CD4-positive, alpha-beta T cell treated with Interleukin-1 beta for 1 hour (primary cell): ENCODE measurements at regions not wholly inside any gene's neighbourhood (a gene's known extent, or its start where the extent isn't known, plus 50 kb on each side); places are given as distances from the start of the nearest gene placed in this dataset.
"Not testable (repeated sequence)": the region's sequence is repeated elsewhere in the genome, so short reads cannot be mapped to it uniquely, and the experiment has no call there.

Experiments
- DNase-seq, 2 donors: peaks; one replicate each; pipeline ENCODE4 v3.0.0-alpha.2; 2020 to 2022

DNA sequence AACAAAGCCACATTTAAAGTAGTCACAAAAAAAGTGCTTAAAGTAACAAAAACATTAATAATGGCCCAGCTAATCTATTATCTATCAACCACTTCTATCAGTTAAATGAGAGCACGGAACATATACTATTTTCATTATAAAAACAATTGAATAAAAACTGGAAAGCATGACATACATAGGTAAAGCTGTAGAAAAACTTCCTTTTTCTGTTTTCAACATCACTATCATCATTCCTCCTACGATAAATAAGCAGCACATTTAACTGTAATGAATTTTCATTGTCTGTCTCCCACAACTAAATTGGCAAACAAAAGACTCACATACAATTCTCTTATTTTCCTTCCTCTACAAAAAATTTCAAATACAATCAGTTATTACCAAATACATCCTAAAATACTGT is 96.4 kb upstream of the DPH5 start:
- no peak for DNase-seq

DNA sequence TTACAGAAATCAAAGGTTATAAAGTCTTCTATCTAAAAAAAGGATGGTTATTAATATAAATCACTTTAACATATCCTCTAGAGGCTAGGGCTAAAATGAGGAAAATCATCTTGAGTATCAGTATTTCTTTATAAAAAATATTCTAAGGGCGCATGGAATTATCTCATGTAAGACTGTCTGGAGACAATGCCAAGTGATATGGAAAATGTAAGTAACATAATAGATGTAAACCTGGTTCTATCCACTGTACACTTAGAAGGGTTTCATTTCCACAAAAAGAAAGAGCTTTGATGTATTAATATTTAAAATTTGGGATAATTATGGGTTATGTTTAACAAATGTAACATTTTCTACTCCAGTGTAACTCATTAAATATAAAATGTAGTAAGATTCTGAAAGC is 95.9 kb upstream of the DPH5 start:
- DNase-seq, result no peak

DNA sequence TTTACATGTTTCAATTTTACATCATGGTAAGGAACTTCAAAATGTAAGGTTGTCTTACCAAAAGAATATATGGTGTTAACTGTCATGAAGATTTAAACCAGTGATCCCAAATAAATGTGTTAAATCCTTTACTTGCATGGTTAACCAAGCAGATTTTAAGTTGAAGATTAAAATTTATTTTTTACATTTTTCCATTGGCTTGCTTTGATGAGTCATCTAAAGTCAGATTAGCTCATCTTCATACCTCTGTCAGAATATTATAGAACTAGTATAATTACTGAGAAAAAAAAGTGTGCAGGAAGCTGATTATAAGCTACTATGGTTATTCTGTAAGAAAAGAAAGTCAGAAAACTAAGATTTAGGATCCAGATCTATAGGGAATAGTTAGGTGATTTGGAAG is 95.3 kb upstream of the DPH5 start:
- no peak for DNase-seq

DNA sequence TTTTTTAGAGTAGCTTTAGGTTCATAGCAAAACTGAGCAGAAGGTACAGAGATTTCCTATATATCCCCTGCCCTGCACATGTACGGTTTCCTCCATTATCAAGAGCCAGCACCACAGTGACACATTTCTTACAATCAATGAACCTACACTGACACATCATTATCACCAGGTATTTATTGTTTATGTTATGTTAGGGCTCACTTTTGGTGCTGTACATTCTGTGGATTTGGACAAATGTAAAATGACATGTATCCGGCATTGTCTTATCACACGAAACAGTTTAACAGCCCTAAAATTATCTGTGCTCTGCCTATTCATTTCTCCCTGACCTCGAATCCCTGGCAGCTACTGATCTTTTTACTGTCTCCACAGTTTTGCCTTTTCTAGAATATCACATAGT is 93.7 kb upstream of the DPH5 start:
- no peak for DNase-seq

DNA sequence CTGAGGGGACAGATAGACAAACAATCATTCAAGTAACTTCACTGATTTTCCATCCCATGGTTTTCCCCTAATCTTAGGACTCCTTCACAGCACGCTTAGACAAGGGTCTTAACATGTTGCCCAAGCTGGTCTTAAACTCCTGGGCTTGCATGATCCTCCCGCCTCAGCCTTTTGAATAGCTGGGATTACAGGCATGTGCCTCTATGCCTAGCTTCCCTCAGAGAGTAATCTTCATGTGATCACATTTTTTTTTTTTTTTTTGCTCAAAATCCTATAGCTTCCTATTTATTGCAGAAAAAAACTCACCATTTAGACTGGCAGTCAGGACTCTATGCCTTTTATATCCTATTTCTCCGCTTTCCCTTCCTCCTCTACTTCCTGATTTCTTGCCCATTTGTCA is 90.4 kb upstream of the DPH5 start:
- DNase-seq, result no peak

DNA sequence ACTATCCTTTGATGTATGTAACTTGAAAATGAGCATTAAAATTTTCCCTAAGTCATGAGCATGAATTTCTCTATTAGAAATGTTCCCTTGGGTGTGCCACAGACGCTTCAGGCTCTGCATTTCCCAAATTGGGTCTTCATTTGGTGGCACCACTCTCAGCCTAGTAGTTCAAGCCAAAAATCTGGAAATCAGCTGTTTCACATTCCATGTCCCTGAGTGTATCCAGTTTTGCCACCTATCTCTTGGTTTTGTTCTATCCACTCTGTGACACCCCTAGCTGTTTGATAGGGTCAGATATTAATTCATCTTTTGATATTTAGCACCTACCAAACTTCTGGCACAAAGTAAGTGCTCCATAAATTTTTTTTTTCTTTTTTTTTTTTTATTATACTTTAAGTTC is 89.5 kb upstream of the DPH5 start:
- no peak for DNase-seq

DNA sequence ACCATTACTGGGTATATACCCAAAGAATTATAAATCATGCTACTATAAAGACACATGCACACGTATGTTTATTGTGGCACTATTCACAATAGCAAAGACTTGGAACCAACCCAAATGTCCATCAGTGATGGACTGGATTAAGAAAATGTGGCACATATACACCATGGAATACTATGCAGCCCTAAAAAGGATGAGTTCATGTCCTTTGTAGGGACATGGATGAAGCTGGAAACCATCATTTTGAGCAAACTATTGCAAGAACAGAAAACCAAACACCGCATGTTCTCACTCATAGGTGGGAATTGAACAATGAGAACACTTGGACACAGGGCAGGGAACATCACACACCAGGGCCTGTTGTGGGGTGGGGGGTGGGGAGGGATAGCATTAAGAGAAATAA is 88.5 kb upstream of the DPH5 start:
- not testable (repeated sequence) for DNase-seq

DNA sequence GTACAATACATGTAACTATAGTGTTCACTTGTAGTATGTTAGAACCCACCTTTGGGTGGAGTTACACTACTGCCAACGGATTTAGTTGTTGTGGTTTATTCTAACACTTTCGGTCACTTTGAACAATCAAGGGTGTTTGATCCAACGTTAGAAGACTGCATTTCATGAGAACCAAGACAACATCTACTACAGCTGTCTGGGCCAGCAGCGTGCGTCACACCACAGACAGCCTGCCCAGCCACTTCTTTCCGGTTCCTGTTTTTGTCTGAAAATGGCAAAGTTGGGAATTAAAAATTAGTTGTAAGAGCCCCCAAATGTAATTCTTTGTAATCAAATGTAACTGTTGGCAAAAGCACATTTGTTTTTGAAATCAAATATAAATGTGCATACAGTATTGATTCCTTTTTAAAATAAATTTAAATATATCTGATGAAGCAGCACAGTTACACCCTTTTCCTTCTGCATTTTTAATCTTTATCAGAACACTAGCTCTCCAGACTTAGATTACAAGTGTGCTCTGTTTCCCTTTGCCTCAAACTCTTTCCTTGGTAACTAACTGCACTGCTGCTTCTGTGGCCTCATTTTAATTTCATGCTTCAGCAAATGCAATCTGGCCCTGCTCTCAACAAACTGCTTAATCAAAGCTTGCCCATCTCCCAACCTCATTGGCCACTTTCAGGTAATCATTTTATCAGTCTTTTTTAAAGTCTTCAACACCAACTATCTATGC is 86.6 kb upstream of the DPH5 start:
- peak; percentile 87 to 92 for DNase-seq

DNA sequence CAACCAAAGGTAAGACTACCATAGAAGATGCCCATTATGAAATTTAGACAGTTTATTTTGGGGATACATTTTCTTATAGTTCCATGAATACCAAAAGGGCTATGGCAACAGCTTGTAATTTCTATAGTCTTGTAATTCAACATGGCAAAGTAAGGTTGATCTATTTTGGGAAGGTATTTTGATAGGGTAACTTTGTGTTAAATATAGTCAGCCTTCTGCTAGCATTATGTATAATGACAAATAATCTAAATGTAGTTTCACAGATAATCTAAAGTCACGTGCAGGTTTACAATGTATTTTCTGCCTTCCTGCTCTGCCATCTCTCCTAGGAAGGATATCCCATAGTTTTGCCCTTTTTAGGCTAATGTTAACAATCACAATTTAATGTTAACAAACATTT is 85.9 kb upstream of the DPH5 start:
- DNase-seq, result no peak

DNA sequence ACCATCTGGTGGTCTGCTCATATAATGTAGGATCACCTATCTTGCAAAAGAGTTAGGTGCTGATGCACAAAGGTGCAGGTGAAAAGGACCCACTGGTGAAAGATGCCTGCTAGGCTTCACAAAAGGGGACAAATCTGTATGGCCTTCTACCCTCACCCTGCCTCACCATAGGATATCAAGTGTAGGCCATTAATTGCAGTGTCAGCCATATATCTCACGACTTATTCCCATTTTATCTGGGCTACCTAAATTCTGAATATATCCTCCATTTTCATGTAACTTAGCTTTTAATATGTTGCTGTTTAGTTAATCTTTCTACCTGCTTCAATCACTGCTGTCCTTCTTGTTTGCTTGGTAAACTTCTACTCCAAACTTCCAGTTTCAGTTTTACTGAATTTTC is 84.2 kb upstream of the DPH5 start:
- no peak for DNase-seq

DNA sequence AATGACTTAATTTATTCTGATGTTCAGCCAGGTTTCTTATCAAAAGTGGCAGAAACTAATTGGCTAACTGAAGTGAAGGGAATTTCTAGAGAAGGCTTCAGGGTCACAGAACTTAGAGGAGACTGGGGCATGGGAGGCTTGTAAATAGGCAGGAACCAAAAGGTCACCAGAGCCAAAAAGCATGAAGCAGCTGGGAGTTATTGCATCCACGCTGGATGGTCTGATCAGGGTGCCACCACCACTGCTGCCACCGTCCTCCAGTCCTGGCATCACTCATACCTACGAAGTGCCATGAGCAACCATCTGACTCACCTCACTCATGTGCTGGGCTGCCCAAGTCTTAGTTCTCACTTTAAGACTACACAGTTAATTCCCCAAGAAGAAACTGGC is 82.5 kb upstream of the DPH5 start:
- DNase-seq, result no peak

DNA sequence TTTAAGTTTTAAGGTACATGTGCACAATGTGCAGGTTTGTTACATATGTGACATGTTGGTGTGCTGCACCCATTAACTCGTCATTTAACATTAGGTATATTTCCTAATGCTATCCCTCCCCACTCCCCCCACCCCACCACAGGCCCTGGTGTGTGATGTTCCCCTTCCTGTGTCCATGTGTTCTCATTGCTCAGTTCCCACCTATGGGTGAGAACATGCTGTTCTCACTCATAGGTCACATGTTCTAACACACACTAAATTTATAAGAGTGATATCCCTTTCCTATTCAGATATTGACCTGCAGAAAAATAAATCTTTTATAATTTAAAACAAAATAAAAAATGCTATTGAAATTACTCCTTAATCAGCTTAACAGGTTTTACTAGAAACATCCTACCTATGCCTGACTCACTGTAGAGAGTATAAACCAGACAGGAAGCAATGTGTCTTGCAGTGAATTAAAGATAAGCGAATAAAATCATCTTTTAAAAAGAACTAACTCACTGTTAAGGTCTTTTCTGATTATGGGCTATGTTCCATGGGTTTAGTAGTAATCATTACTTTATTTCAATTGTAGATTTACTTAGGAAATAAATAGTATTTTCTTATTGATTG is 82.0 kb upstream of the DPH5 start:
- DNase-seq, result no peak

DNA sequence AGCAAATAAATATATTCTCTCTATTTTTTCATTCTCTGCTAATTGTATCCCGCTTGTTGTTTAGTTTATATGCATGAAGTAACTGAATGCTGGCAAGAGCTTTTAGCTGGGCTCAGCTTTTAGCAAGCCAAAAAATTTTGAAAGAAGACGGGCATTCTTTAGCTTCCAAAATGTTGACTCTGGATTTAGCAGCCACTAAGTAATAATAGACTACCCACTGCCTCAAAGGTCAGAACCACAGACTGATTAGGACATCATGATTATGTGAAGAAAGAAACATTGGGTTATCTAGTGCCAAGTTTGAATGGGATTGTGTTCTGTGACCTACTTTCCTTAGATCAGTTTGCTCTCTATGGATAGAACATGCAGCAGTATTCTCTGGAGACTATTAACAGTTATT is 80.3 kb upstream of the DPH5 start:
- no peak for DNase-seq

DNA sequence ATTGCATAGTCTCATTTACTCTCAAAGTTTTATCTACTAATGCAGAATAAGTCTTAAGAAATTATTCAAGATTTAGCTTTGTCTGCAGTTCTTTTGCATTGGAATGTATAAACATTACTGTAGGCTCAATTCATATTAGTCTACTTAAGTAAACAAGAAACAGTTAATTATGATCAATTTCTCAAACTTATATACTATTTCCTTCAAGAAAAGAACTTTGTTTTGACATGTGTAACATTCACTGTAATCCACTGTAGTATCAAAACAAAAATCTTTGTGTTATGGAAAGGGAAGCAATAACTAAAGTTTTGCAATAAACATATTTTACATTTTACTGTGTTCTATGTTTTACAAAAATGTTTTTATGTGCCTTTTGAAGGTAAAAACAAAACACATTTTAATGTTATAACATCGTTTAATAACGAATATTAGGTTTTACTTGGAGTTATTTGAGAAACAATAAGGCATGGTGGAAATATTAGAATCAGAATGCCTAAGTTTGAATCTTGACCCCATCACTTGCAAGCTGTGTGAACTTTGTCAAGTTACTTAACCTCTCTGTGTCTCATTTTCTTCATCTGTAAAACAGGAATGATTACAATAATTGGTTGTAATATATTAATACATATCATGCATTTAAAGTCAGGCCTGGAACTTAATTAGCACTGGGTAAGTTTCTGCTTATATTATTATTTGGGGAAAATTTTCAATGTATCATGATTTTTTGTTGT is 77.0 kb upstream of the DPH5 start:
- no peak for DNase-seq

DNA sequence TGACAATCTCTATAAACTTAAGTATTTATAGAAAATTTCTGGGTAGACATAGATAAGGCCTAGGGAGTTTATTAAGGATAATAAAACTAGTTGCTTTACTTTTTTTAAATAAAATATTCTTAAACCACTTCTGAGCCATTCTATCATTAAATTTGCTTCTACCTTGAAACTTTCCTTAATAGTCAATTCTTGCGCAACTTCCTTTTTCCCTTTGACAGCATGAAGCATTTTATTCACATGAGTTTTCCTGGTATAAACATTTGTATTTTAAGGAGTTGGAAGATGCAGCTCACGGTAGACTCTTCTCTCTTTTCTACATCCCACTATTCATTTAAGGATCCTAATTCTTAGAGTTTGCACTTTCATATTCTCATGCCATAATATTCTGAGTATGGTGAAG is 75.8 kb upstream of the DPH5 start:
- no peak for DNase-seq

DNA sequence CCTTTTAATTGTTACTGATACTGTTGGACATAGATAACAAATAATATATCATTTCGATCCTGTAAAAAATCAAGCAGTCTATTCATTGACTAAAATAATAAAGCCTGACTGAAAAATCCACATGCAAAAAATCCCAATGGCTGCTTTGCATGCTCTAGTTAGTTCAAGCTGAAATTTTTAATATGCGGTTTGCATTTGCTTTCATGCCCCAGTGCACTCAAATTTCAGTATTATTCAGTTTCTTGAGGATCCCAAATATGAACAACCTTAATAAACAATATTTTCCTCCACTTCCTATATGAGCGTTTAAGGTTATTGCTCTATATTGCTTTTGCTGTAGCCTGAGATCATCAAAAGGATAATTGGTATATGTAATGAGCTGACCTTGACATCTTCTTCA is 75.1 kb upstream of the DPH5 start:
- DNase-seq, result no peak

DNA sequence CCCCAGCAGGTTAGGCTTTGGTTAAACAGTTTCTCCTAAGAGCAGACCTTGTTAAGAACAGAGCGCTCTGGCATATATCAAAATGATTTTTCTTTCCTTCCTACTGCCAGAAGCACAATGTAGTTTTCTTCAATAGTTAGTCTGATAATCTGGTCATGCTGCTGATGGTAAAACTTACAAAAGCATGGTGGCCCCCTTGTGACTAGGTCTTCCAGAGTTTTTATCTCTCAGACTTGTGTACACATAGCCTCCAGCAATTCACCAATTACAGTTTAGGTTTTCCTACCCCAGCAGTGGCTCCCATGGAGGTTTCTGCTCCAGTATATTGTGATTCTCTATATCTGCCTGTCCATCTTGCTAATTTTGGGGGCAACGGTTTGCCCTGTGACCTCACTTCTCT is 73.3 kb upstream of the DPH5 start:
- DNase-seq, result no peak

DNA sequence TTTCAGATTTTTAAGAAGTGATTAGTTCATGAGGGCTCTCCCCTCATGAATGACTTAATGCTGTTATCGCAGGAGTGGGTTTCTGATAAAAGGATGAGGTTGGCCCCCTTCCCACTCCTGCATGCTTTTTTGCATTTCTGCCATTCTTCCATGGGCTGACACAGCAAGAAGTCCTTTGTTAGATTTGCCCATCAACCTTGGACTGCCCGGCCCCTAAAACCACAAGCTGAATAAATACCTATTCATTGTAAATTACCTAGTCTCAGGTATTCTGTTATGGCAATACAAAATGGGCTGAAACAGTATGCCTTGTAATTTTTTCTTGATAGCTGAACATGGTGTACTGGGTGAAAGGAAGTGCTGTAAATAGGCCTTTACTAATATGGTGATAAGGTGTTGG is 72.7 kb upstream of the DPH5 start:
- DNase-seq, result no peak

DNA sequence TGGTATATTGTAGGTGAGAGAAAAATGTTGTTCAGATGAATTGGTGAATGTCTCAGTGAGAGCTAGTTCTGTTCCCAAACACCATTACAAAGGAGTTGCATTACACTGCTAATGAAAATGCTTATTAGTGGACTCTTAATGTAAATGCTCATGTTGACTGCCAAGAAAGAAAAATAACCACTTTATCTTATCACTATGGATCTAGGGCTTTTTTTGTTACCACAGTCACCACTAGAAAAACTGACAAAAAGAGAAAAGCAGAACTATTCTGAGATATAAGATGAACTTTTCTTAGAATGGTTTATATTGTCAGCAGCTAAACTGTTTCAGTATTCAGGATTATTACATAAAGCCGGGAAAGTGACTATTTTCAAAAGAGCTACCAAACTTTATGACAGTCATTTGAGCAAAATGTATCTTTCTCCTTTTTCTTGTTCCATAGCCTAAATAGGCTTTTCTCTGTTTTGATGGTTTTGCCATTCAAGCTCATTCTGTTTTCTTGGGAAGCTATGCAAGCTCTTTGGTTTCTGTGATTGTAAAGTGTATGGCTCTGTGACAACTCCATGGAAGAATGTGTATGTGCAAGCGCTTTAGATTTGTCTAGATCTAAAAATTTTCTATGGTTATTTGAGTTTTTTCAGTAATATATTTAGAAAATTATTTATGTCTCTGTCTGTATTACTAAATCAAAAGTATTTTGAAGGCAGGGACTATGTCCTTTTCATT is 64.2 kb upstream of the DPH5 start:
- no peak for DNase-seq

DNA sequence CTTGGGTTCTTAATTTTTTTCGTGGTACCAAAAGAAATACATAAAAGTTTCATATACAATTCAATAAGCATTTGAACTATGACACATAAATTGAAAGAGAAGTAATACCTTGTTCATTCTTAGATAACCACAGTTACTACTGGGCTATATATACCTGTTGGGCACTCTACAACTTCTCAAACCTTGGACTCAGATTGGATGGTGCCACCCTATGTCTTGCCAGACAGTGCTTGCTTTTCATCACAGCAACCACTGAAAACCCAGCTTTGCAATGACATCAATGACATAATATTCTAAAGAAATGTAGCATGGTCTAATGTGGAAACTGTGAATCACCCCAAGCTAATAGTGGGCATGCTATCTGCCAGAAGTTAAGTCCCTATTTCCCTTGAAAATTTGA is 62.8 kb upstream of the DPH5 start:
- DNase-seq, result no peak

DNA sequence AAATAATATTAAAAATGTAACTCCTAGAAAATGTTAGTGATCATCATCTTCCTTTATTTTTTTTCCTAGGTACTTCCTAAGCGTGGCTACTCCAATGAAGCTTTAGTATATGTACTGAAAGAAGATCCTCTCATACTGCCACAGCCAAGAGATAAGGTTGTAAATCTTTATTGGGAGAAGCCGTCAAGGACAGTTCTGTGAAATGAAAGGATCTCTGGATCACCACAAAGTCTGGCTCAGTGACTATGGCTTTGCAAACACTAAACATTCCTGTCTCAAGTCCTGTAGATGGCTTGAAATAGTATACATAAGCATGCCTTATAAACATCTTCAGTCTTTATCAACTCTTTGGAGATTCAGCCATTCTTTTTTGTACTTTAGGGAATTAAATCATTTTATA is 61.2 kb upstream of the DPH5 start:
- no peak for DNase-seq

DNA sequence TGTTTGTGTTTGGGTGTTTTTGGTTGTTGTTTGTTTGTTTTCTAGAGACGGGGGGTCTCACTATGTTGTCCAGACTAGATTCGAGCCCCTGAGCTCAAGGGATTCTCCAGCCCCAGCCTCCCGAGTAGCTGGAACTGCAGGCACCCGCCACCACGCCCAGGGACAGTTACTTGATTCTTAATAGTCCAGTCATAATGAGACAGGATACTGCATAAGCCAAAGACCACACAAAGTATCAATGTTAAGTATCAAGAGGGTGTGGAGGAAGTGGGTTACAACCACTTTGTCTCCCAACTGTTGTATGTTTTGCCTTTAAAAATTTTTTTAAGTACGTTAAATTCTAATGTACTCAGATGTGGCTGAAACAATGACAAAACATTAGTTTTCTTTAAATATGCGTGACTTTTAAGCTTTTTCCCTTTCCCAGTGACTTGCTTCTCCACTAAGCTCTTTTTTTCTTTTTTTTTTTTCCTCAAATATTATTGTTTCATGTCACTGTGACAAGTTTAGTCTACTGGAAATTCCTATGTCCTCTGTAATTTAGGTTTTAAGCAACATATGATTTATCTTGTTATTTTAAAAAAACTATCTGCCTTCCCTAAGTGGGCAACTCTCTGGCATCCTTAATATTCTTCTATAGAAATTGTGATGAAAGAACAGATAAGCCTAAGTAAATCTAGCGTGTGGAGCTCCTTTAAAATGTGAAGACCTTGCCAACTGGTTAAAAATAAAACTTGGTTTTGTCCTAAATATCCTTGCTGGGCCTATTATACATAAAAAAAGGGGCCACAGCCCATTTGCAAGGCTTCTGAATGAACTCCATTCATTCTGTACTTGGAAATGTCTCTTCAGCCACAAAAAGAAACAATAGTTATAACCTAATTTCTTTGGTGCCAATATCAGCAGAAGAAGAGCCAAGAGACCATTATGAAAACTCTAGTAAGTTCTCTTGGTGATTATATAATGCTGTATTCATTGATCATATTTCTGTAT is 56.2 kb upstream of the DPH5 start:
- peak; percentile 13 to 52 for DNase-seq

DNA sequence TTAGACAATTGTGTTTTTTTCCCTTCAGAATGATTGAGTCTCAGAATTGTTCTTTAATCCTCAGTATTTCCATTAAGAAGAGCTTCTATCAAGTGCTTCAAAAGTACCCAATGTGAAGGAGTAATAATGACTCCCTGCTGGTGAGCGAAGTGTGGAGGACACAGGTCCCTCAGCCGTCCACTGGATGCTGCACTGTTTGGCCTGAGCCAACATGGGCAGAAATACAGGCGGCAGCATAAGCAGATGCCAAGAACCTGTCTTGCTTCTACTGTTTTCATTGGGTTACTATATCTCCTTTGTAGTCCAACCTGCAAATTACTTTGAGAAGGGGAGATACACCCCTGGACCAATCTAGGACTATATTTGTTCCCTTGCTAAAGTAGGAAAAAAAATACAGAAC is 55.3 kb upstream of the DPH5 start:
- DNase-seq, result no peak
